ENCODE measurements at regions not wholly inside any gene's neighbourhood (a gene's known extent, or its start where the extent isn't known, plus 50 kb on each side); places are given as distances from the start of the nearest gene placed in this dataset.
A peak's percentile ranks its signal among the peaks of the same experiment; 100 is the strongest.

DNA sequence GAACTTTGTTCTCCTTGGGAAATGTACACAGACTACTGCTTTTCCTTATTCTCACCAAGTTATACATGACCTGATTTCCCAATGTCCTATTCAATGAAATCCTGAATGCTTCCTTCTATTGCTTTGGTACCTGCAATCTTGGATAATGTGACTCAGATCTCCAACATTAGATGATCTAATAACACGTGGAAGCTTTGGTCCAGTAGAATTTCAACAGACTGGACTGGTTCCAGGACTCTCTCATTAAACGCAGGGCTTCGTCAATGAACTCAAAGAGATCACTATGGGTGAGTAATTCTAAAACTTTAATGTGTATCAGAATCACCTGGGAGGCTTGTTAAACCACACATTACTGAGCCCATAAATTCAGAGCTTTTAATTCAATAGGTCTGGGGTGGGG is 413.6 kb upstream of the KCNH7 start:
- Histone ChIP-seq H3K4me1 (ENCODE audit: control insufficient read depth in 2 of 2, insufficient read depth in 1 of 2, low read depth in 1 of 2, low read length in 2 of 2) (peaks cover 1 to 9% of the 10 kb centered on the region in 2 donors), H4K91ac (ENCODE audit: low read depth, low read length, poor library complexity) (no peak overlapping the region), H3K36me3 (replicated peaks in 1 of 2; ENCODE audit: control insufficient read depth in 2 of 2, insufficient read depth in 2 of 2, low read length in 2 of 2) (no peaks in the 10 kb centered on the region), H3K14ac (ENCODE audit: low read length) (no peak overlapping the region), H4K8ac (ENCODE audit: low read depth, low read length) (no peak overlapping the region), H2BK120ac (ENCODE audit: low read depth, low read length) (no peak overlapping the region), H2BK5ac (ENCODE audit: low read length) (no peak overlapping the region), H3K79me1 (ENCODE audit: low read depth, low read length) (no peaks in the 10 kb centered on the region), H3K9me3 (replicated peaks in 1 of 2; ENCODE audit: control insufficient read depth in 2 of 2, insufficient read depth in 1 of 2, low read depth in 1 of 2, low read length in 2 of 2) (no peaks in the 10 kb centered on the region), H3K9ac (ENCODE audit: low read depth, low read length, poor library complexity) (no peak overlapping the region), H3K4ac (ENCODE audit: low read length) (no peak overlapping the region), H2AFZ (ENCODE audit: low read length) (no peak overlapping the region), H2AK5ac (ENCODE audit: low read depth, low read length) (no peak overlapping the region), H3K27me3 (ENCODE audit: control insufficient read depth in 3 of 3, insufficient read depth in 3 of 3, low read depth in 1 of 3, low read length in 3 of 3) (no peaks in the 10 kb centered on the region), H3K4me2 (ENCODE audit: insufficient read depth, low read length, poor library complexity, severe bottlenecking) (no peak overlapping the region), H2BK12ac (ENCODE audit: low read length) (no peak overlapping the region), H3K18ac (ENCODE audit: low read length) (no peak overlapping the region), H3K23ac (ENCODE audit: low read depth, low read length, poor library complexity) (no peak overlapping the region), H3K27ac (replicated peaks; ENCODE audit: low read length) (no peak overlapping the region), H3K4me3 (ENCODE audit: low read length in 2 of 2) (no peak overlapping the region), H2BK15ac (ENCODE audit: low read length) (no peak overlapping the region)
- no peak for DNase-seq (ENCODE audit: low spot score)
- no CpG with 5 or more reads among the region's 3 CpGs for WGBS, 2 donors (ENCODE audit: extremely low coverage in 2 of 2, insufficient read length in 2 of 2, insufficient replicate concordance in 1 of 2)

DNA sequence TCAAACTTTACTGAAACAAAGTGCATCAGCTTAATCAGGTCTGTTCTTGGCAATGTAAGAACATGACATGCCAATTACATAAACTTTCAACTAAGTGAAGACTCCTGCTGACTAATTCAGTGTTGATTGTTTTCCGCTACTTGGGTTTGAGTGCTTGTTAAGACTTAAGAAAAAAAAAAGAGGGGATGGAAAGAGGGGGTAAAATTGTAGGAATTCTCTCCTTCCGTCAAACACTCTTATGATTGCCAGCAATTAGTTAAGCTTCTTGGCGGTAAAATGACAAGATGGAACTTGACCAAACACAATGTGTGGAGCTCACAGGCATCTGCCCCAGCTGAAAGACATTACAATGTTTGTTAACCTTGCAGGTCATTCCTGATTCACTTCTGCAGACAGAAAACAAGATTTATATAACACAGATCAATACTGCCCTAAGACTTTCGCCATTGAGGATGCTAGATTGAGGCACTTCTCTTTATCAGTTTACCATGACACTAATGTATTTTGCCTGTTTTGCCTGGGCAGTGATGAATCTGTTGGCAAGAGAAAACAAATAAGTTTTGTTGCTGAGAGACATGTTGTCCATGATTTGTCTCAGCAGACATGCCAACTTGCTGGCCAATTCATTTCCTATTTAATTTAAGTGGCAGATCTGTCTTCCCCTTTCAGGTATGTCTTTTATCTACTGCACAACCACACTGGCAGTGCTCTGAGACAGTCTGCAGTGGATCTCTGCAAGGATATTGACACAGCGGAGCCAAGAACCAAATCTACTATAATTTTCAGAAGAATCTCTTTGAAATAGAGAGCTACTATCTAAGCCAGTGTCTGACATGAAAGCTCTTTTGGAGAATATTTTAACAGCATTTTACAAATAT is 410.0 kb upstream of the KCNH7 start:
- H2AK5ac ChIP-seq (ENCODE audit: low read depth, low read length) = no peak overlapping the region
- peaks cover 1% of the 10 kb centered on the region in 2 donors for H3K9me3 ChIP-seq (replicated peaks in 1 of 2; ENCODE audit: control insufficient read depth in 2 of 2, insufficient read depth in 1 of 2, low read depth in 1 of 2, low read length in 2 of 2)
- H4K91ac ChIP-seq (ENCODE audit: low read depth, low read length, poor library complexity) = no peak overlapping the region
- H2AFZ ChIP-seq (ENCODE audit: low read length) = no peak overlapping the region
- no peak overlapping the region for H4K8ac ChIP-seq (ENCODE audit: low read depth, low read length)
- H2BK15ac ChIP-seq (ENCODE audit: low read length) = no peak overlapping the region
- H3K18ac ChIP-seq (ENCODE audit: low read length) = no peak overlapping the region
- H3K14ac ChIP-seq (ENCODE audit: low read length) = no peak overlapping the region
- H3K4me3 ChIP-seq (ENCODE audit: low read length in 2 of 2) = no peak overlapping the region
- H3K79me1 ChIP-seq (ENCODE audit: low read depth, low read length) = no peaks in the 10 kb centered on the region
- no CpG with 5 or more reads among the region's 5 CpGs for WGBS, 2 donors (ENCODE audit: extremely low coverage in 2 of 2, insufficient read length in 2 of 2, insufficient replicate concordance in 1 of 2)
- H2BK120ac ChIP-seq (ENCODE audit: low read depth, low read length) = no peak overlapping the region
- no peaks in the 10 kb centered on the region for H3K27me3 ChIP-seq (ENCODE audit: control insufficient read depth in 3 of 3, insufficient read depth in 3 of 3, low read depth in 1 of 3, low read length in 3 of 3)
- no peak overlapping the region for H3K9ac ChIP-seq (ENCODE audit: low read depth, low read length, poor library complexity)
- H3K36me3 ChIP-seq (replicated peaks in 1 of 2; ENCODE audit: control insufficient read depth in 2 of 2, insufficient read depth in 2 of 2, low read length in 2 of 2) = peaks cover 0 to under 1% of the 10 kb centered on the region in 2 donors
- H3K23ac ChIP-seq (ENCODE audit: low read depth, low read length, poor library complexity) = no peak overlapping the region
- H3K4ac ChIP-seq (ENCODE audit: low read length) = no peak overlapping the region
- peak overlapping the region; percentile 68 for H3K27ac ChIP-seq (replicated peaks; ENCODE audit: low read length)
- DNase-seq (ENCODE audit: low spot score) = peak; percentile 60
- H3K4me1 ChIP-seq (ENCODE audit: control insufficient read depth in 2 of 2, insufficient read depth in 1 of 2, low read depth in 1 of 2, low read length in 2 of 2) = peaks cover 6 to 12% of the 10 kb centered on the region in 2 donors
- H2BK12ac ChIP-seq (ENCODE audit: low read length) = no peak overlapping the region
- H2BK5ac ChIP-seq (ENCODE audit: low read length) = no peak overlapping the region
- H3K4me2 ChIP-seq (ENCODE audit: insufficient read depth, low read length, poor library complexity, severe bottlenecking) = no peak overlapping the region

DNA sequence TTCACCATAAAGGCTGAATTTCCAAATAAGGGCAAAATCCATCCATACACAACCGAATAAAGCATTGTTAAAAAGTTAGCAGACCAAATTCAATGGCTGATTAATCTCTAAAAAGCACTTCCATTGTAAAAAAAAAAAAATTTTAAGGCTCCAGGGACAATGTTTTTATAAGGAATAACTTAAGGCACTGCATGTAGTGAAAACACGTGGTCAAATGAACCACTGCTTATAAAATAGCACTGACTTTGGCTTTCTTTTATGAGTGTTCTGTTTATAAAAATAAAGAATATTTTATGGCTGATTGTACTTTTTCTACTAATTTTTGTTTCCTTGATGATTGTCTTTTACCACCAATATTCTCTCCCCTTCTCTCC is 409.3 kb upstream of the KCNH7 start:
- Histone ChIP-seq H2BK15ac (ENCODE audit: low read length) (no peak overlapping the region), H4K91ac (ENCODE audit: low read depth, low read length, poor library complexity) (no peak overlapping the region), H3K9me3 (replicated peaks in 1 of 2; ENCODE audit: control insufficient read depth in 2 of 2, insufficient read depth in 1 of 2, low read depth in 1 of 2, low read length in 2 of 2) (peaks cover 3 to 4% of the 10 kb centered on the region in 2 donors), H3K79me1 (ENCODE audit: low read depth, low read length) (no peaks in the 10 kb centered on the region), H3K4ac (ENCODE audit: low read length) (no peak overlapping the region), H3K18ac (ENCODE audit: low read length) (no peak overlapping the region), H4K8ac (ENCODE audit: low read depth, low read length) (no peak overlapping the region), H2AFZ (ENCODE audit: low read length) (no peak overlapping the region), H3K9ac (ENCODE audit: low read depth, low read length, poor library complexity) (no peak overlapping the region), H2AK5ac (ENCODE audit: low read depth, low read length) (no peak overlapping the region), H3K14ac (ENCODE audit: low read length) (no peak overlapping the region), H3K4me3 (ENCODE audit: low read length in 2 of 2) (no peak overlapping the region), H3K27ac (replicated peaks; ENCODE audit: low read length) (peak overlapping the region; percentile 68), H2BK120ac (ENCODE audit: low read depth, low read length) (no peak overlapping the region), H3K27me3 (ENCODE audit: control insufficient read depth in 3 of 3, insufficient read depth in 3 of 3, low read depth in 1 of 3, low read length in 3 of 3) (no peaks in the 10 kb centered on the region), H3K4me2 (ENCODE audit: insufficient read depth, low read length, poor library complexity, severe bottlenecking) (no peak overlapping the region), H3K36me3 (replicated peaks in 1 of 2; ENCODE audit: control insufficient read depth in 2 of 2, insufficient read depth in 2 of 2, low read length in 2 of 2) (peaks cover 0 to 2% of the 10 kb centered on the region in 2 donors), H3K4me1 (ENCODE audit: control insufficient read depth in 2 of 2, insufficient read depth in 1 of 2, low read depth in 1 of 2, low read length in 2 of 2) (peaks cover 6 to 12% of the 10 kb centered on the region in 2 donors), H3K23ac (ENCODE audit: low read depth, low read length, poor library complexity) (no peak overlapping the region), H2BK12ac (ENCODE audit: low read length) (no peak overlapping the region), H2BK5ac (ENCODE audit: low read length) (no peak overlapping the region)
- DNase-seq (ENCODE audit: low spot score) = no peak
- no CpG with 5 or more reads among the region's 2 CpGs for WGBS, 2 donors (ENCODE audit: extremely low coverage in 2 of 2, insufficient read length in 2 of 2, insufficient replicate concordance in 1 of 2)

DNA sequence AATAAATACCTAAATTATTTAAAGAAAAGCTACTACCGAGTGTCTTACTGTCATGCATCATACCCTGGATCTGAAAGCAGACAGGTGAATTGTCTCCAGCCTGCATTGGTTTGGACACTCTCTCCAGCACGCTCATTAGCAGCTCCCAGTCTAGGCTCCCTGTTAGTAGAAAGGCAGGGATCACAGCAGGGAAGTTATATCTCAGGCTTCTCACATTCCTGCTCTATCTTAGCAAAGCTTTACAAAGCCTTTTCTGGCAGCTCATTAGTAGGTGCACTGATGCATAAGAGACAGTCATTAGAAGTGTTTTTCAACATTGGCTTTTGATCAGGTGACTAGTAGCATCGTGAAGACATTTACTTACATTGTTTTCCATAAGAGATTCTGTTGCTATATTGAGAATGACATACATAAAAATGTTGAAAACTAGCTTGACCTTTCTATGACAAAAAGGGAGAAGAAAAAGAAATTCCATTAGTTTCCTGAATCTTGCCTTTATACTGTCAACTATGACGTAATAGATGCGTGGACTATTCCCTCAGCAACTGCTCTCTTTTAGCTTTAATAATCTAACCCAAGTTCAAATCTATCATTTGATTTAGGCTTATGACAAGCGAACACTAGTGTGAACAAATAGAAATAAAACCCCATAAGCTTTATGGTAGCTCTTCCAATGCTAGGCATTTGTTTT is 408.7 kb upstream of the KCNH7 start:
- H3K18ac ChIP-seq (ENCODE audit: low read length) = no peak overlapping the region
- no peak overlapping the region for H2BK15ac ChIP-seq (ENCODE audit: low read length)
- H3K9ac ChIP-seq (ENCODE audit: low read depth, low read length, poor library complexity) = no peak overlapping the region
- no peak overlapping the region for H3K4ac ChIP-seq (ENCODE audit: low read length)
- no peak overlapping the region for H2BK12ac ChIP-seq (ENCODE audit: low read length)
- H4K91ac ChIP-seq (ENCODE audit: low read depth, low read length, poor library complexity) = no peak overlapping the region
- no peak overlapping the region for H3K23ac ChIP-seq (ENCODE audit: low read depth, low read length, poor library complexity)
- H2AFZ ChIP-seq (ENCODE audit: low read length) = no peak overlapping the region
- no peaks in the 10 kb centered on the region for H3K79me1 ChIP-seq (ENCODE audit: low read depth, low read length)
- H3K4me3 ChIP-seq (ENCODE audit: low read length in 2 of 2) = no peak overlapping the region
- H2BK5ac ChIP-seq (ENCODE audit: low read length) = no peak overlapping the region
- no peak overlapping the region for H2BK120ac ChIP-seq (ENCODE audit: low read depth, low read length)
- DNase-seq (ENCODE audit: low spot score) = peak; percentile 90
- no peak overlapping the region for H2AK5ac ChIP-seq (ENCODE audit: low read depth, low read length)
- WGBS, 2 donors (ENCODE audit: extremely low coverage in 2 of 2, insufficient read length in 2 of 2, insufficient replicate concordance in 1 of 2) = no CpG with 5 or more reads among the region's 6 CpGs
- H3K4me2 ChIP-seq (ENCODE audit: insufficient read depth, low read length, poor library complexity, severe bottlenecking) = no peak overlapping the region
- H3K27ac ChIP-seq (replicated peaks; ENCODE audit: low read length) = peak overlapping the region; percentile 68
- peaks cover 3 to 4% of the 10 kb centered on the region in 2 donors for H3K9me3 ChIP-seq (replicated peaks in 1 of 2; ENCODE audit: control insufficient read depth in 2 of 2, insufficient read depth in 1 of 2, low read depth in 1 of 2, low read length in 2 of 2)
- peaks cover 0 to 2% of the 10 kb centered on the region in 2 donors for H3K36me3 ChIP-seq (replicated peaks in 1 of 2; ENCODE audit: control insufficient read depth in 2 of 2, insufficient read depth in 2 of 2, low read length in 2 of 2)
- H4K8ac ChIP-seq (ENCODE audit: low read depth, low read length) = no peak overlapping the region
- no peaks in the 10 kb centered on the region for H3K27me3 ChIP-seq (ENCODE audit: control insufficient read depth in 3 of 3, insufficient read depth in 3 of 3, low read depth in 1 of 3, low read length in 3 of 3)
- H3K4me1 ChIP-seq (ENCODE audit: control insufficient read depth in 2 of 2, insufficient read depth in 1 of 2, low read depth in 1 of 2, low read length in 2 of 2) = peaks cover 6 to 12% of the 10 kb centered on the region in 2 donors
- H3K14ac ChIP-seq (ENCODE audit: low read length) = no peak overlapping the region
